GM21576 (cell line): ENCODE measurements at regions not wholly inside any gene's neighbourhood (a gene's known extent, or its start where the extent isn't known, plus 50 kb on each side); places are given as distances from the start of the nearest gene placed in this dataset.

Experiments
- ATAC-seq: cut with Tn5 transposase; IDR thresholded peaks from one replicate; pipeline ENCODE4 v1.9.1; 2021; ENCODE audit warnings: mild to moderate bottlenecking, moderate library complexity; ENCODE audit not compliant: unreplicated experiment

DNA sequence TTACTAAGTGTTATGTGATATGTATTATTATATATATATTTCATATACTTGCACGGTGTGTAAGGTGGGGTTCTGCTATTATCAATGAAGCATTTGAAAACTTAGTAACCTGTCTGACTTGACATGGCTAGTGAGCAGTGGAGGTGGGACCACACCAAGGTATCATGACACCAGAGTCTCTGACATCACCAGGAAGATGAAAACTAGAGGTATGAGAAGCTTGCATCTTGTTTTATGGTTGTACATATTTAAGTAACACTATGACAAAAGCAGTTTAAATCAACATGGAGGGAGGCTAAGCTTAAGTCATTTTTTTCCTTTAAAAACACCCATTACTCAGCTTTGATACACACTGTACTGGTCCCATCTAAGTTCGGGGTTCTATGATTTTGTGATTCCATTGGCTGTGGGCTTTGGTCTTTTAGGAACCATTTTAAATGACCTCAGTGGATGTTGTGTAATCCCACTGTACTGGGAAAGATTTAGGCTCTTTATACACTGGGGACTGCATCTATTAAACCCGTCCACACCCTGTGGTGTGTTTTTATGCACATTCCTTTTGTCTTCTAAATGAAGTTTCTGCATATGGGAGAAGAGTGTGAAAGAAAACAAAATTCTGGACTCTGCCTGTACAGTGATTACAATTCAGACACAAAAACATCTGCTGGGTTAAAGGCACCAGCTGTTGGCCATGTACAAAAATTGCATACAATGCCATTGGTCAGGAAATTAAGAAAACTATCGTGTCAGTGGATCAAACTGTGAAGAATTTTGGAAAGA lies 570.6 kb downstream of the SPRY1 start:
- no peak for ATAC-seq

DNA sequence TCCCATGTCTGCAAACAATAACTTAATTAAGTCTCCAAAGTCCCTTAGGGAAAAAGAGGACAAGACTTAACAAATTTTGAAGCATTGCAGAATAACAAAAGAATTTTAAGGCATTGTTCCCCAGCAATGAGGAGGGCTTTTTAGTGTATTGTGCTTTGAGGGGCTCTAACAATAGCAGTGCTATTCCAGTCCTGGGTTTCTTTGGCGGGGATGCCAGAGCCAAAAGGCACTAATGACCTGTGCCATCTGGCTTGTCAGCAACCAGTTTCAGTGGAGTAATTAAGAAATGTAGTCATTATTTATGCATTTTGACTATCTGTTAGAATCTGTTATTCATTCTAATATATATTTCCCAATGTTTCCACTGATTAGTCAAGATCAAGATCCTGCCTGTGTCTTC lies 575.4 kb downstream of the SPRY1 start:
- ATAC-seq: no peak

DNA sequence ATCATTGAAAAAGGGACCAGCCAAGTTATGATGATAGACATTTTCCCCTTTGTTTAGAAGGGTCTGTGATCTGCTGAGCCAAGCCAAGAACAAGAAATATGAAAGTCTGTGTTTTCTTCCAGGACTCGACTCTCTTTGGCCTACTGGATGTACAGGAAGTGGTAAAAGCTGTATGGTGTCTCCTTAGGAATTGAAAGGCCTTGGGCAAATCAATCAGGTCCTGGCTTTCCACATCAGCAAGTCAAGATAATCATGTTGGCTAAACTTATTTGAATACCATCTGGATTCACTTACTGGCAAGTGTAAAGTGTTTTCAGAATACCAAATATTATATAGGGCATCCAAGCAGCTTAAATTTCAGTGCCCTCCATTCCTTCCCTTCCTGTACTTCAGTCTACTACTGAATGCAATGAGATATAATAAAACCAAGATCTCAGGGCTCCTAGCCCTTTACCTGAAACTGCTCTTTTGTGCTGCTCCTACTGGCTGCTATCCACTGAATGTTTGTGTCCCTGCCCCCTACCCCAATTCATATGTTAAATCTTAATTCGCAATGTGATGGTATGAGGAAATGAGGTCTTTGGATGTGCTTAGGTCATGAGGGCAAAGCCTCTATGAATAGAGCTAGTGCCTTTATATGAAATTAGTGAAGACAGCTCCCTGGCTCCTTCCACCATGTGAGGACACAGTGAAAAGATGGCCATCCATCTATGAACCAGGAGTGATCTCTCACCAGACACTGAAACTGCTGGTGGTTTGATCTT lies 578.0 kb downstream of the SPRY1 start:
- ATAC-seq: no peak

DNA sequence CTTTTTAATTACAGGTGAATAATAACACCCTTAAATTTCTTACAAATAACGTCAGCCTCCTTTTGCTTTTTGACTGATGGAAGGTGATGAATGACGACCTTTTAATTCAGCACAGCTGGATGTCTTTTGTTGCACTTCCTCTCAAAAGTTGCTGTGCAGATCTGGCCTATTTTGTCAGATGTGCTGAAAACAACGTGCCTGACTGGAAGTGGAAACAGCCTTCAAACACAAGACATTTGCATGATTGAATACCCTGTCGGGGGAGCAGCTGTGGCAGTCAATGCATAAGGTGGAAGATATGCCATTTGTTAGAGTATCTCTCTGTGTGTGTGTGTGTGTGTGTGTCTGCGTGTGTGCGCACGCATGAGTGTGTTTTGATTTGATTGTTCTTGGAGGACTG lies 579.7 kb downstream of the SPRY1 start:
- no peak for ATAC-seq

DNA sequence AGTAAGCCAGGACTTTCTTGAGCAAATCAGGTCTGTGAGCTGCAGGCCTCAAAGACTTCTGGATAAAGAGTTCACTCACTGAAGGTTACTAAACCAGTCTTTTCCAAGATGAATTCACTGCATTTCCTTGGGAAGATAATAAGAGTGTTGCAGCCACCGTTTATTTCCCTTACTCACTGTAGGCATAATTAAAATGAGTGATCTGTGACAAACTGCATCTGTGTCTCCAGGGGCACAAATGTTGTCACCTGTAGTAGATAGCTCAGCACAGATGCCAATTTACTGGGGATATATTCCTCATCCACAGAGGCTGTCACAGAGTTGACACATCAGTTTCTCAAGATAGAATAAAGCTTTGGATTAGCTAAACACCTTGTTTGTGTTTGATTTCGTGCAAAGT lies 580.2 kb downstream of the SPRY1 start:
- no peak for ATAC-seq

DNA sequence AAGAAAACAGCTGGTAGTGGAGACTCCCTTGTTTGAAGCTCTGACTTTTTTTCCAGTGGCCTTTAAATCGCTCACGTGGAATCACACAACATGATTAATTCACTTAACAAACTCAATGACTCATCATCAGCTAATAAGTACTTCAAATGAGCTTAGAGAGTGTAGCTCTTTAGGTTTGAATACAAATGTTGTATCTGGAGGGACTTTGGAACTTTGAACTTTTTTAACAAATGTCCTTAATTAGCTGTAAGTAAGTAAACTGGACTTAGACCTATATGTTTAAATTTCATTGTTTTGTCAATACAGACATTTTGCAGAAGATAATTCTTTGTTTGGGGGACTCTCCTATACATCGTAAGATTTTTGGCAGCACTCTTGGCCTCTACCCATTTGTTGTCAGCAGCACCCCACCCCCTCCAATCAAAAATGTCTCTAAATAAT lies 581.1 kb downstream of the SPRY1 start:
- no peak for ATAC-seq

DNA sequence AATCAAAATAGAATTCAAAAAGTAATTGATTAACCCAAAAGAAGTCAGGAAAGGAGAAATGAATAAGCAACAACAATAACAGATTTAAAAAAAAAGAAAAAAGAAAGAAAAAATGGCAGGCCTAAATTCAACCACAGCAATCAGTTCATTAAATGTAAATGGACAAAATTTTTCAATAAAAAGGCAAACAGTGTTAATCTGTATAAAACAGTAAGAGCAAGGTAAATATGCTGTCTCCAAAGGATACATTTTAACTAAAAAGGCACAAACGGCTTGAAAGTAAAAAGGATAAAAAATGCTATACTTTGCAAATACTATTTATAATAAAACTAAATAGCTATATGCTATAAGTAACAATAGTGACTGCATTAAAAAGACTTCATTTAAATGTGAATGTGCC lies 582.0 kb downstream of the SPRY1 start:
- no peak for ATAC-seq

DNA sequence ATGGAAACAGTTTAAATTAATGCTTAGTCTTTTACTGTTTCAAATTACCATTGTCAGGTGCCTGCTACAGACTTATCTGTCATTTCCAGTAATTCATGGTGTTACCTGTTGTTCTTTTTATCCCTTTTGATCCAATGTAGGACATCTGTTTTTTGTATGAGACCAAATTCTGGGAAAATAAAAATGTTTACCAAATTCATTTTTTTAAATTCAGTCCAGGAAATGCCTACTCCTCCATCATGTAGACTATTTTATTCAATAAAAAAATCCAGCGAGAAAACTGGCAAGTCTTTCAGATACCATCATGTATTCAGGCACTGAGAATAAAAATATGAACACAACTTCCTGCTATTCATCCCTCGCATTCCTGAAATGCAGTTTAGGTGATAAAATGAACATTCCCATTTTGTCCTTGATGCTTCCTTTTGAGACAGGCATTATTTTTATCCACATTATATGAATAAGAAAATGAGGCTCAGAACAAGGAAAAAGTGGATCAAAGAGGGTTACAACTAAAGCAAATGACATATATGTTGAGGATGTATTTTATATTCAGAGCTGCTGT lies 584.2 kb downstream of the SPRY1 start:
- no peak for ATAC-seq

DNA sequence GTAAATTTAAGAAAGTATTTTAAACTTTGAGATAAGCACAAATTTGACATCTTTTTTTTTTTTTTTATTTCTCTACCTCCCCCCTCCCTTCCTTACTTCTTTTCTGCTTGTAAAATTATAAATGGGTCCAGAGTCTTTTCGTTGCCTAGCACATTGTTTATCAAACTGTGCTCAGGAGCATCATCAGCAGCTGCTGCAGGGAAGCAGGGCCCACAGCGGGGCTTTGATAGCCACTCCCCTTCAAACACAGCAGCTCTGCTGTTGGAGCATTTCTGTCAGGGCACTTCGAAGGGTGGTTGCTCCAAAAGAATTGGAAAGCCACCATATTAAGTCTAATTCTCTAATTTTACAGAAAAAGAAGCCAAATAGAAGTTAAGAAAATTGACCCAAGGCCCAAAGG lies 588.3 kb downstream of the SPRY1 start:
- ATAC-seq: no peak

DNA sequence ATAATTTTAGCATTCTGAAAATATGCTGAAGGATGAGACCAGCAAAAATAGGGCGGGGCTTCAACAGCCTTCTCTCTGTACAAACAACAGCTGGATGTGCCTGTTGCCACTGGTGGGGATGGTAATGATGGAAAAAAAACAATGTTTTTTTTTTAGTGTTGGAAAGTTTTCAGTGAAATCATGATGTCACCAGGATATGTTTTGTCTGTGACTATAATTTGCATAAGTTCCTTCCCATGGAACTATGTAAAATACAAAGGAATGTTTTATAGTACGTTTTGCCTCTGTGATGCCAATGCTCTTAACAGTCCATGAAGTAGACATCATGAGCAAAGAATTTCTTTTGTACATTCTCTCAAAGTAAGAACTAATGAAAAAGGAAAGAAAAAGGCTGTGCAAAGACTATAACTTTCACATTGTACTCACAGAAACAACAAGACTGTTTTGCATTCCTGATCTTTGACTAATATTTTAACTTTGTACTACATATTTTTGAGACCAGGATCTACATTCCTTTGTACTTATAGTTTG lies 589.7 kb downstream of the SPRY1 start:
- ATAC-seq: no peak

DNA sequence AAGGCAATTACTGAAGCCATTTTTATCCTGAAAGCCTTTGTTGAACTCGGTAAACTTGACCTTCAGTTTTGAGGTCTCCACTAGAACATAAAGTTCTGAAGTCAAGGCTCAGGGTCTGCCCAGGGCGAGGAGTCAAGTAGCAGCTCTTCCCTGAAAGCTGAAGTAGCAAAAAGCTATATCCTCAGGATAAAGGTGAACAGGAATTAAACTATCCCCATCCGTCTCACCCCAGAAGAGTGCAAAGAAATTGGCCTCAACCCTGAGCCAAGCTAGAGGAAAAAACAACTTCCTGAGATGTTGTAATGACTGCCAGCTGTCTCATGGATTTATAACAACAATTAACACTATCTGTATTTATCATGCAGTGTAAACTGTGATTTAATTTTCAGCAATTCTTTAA lies 590.8 kb downstream of the SPRY1 start:
- no peak for ATAC-seq

DNA sequence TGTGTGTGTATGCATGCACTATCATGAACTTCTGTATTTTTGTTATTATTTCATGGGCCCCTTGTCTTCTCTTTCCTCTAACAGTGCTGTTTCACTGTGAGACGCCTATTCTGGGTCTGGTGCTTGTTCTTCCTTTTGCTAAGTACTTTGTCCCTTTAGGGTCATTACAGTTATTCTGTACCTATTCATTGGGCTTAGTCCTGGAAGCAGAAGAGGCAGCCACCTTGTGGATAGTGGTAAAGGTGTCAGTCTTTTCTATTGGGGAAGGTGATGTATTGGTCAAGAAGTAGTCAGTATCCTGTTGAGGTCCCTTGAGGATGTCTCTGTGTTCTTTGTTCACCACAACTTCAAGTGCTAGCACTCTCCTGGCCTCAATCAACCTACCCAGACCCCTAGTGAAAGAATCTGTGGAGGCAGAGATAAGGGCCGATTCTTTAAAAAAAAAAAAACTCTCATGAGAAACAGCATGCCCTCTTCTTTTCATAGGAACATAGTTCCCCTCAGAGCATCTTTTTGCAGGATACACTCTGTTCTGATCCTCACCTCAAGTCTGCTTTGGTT lies 593.8 kb downstream of the SPRY1 start:
- ATAC-seq: no peak

DNA sequence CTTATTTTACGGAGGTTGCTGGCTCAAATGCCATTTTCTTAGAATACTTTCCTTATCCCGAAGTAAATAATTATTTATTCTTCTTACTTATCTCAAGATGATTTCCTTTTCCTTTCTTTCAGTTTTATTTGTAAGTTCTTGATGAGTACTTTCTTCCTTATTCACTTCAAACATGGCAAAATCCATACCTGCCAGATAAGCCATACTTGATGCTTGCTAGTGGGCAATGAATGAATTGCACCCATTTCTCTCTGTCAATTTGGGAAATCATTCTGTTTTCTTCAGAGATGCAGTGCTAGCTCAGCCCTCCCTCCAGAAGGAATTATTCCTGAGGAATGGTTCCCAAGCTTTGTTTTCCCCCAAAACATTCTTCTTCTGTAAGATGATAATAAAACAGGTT lies 598.3 kb downstream of the SPRY1 start:
- no peak for ATAC-seq

DNA sequence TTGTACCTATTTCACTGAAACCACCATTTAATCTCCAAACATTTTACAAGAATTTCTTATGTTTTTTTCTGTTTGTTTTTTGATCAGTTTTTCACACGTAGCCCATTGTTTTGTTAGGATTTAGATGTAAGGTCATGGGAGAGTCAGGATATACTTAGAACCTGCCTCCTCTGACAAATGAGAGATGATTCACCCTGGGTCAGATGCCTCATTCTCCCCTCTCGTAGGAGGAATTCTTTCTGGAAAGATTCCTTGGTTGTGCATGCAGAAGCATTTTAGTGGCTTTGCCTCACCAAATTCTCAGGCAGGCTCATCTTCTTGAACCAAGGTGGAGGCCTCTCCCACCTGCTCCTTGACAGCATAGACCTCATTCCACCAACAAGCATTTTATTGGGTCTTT lies 599.3 kb downstream of the SPRY1 start:
- ATAC-seq: no peak

DNA sequence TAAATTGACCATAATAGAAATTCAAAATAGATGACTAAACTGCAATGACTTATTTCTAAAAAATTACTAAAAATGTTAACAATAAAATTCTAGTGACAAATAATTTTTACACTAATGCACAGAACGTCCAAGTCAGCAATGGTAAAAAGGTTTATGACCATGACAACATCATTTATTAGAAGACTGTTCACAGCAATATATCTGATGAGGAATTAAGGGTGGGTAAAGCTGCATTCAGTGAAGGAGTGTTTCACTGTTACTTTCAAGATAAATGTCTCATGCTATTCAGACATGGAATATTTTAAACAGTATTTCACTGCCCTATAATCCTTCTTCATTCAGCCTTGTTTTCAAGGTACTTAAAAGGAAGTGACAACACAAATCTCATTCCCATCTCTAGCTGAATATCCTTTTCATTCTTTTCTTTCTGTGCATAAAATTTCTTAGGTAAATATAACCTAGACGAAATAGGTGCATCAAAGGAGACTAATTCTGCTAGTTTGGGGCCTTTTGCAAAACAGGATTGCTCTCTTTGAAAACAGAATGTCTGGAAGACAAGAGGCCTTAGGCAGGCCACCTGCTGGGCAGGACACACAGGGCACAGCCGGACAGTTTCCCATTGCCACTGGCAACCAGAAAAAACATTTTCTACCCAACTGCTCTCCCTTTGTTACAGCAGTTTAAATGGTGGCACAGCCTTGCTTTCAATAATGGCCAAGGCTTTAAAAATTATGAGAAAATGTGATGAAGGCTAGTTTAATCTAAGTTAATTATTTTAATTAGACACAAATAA lies 600.3 kb downstream of the SPRY1 start:
- no peak for ATAC-seq

DNA sequence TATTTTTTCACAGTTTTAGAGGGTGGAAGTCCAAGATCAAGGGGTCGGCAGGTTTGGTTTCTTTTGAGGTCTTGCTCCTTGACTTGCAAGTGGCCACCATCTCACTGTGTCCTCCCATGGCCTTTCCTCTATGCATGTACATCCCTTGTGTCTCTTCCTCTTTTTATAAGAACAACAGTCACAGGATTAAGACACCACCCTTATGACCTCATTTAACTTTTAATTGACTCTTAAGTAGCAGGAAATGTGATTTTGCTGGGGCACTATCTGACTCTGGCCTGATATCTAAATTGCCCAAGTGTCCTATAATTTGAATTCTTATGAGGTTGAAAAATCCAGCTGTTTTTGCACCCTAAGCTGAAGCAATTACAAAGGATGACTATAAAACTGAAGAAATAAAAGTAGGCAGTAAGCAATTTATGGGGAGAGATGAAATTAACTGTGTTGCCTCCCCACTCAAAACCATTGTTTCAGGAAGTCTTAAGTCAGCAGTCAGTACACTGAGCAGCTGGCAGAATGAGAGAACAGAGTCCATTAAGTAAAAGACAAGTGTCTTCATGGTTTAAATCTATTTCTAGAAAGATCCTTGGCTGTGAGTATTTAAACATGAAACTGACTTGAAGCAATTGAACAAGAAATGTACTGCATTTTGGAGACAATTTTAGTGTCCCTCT lies 601.3 kb downstream of the SPRY1 start:
- no peak for ATAC-seq

DNA sequence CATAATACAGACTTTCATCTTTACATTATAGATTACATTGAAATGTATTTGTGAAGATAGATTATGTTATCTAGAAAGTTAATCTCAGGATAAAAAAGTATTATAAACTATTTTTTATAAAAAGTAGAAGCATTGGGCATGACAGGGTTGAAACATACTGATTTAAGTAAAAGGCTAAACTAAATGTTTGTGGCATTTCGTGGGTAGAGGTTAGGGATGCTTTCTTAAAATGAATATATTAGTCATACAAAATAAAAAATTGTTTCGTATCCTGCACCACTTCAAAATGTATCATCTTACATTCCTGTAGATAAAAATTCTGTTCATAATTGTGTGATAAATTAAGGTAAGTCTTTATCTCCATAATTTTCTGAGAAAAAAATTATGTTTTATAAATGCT lies 603.6 kb downstream of the SPRY1 start:
- ATAC-seq: no peak

DNA sequence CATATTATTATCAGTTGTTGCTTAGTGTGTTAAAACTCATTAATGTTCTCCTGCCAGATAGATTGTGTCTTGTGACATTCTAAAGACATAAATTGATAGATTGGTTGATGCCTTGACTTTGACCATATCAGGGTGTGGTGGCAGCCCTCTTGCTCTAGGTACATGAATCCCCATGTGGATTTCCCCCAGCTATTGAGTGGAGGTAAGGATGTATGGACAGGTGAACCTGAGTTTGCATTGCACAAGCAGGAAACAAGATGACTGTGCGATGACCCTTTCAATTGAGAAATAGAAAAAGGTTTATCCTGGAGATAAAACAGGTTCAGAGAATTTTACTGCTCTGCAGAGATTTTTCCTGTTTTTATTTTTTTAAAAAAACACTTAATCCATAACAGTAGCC lies 619.2 kb downstream of the SPRY1 start:
- no peak for ATAC-seq

DNA sequence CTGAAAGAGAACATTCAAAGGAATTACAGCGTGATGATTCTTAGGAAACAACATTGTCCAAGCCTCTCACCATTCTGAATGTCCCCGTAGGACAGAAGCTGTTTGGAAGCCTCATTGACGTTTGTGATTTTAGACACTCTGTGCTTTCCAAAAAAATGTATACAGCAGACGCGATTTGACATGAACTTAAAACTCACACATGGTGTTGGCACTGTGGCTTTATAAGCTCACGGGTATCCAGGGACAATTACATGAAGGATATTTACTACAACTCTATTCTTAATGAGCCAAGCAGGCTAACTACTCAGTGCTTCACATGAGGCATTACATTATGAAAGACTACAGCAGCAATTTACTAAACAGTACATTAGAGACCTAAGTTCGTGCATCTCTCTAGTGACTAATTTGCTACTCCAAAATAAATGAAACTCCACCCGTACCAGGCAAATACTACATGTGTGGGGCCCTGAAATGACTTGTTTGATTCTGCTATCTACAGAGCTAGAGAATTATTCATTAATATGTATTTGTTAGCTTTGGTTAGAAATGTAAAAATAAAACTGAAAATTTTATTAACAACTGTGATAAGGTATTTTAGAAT lies 620.7 kb downstream of the SPRY1 start:
- ATAC-seq: no peak
